OCI-LY7 (cell line): ENCODE measurements at regions not wholly inside any gene's neighbourhood (a gene's known extent, or its start where the extent isn't known, plus 50 kb on each side); places are given as distances from the start of the nearest gene placed in this dataset.

ENCODE experiments used
- BruUV-seq: library from RNA; stranded (reverse); fragments of 400-500 nt; replicated peaks from 2 replicates; lab custom pipeline; 2021; lab: Mats Ljungman, UMichigan
- CTCF ChIA-PET: fragments of 300-600 bp; sonication (Branson Sonifier 250); formaldehyde crosslinking; loops from one replicate; lab custom pipeline; 2022; ENCODE audit warnings: antibody characterized with exemption; ENCODE audit not compliant: unreplicated experiment; lab: Charles Lee
- POLR2A ChIA-PET: fragments of 300-600 bp; sonication (Branson Sonifier 250); formaldehyde crosslinking; loops from one replicate; lab custom pipeline; 2022; ENCODE audit warnings: antibody characterized with exemption; lab: Charles Lee
- DNase-seq: peaks from one replicate; pipeline ENCODE4 v3.0.0-alpha.2; 2015; ENCODE audit warnings: low spot score
- H2AFZ ChIP-seq: fragments of 200-600 bp; sonication (generic), shearing (Covaris generic); 2 replicates; pipeline ENCODE4 v1.6.1; 2014; ENCODE audit warnings: mild to moderate bottlenecking, antibody characterized with exemption, low read length, moderate library complexity
- H3K27ac ChIP-seq: fragments of 200-600 bp; sonication (generic); 2 replicates; pipeline ENCODE4 v1.5.1; 2014; ENCODE audit warnings: mixed run types, low read depth, mild to moderate bottlenecking, moderate library complexity, low read length, inconsistent platforms; ENCODE audit not compliant: poor library complexity, severe bottlenecking
- H3K36me3 ChIP-seq: fragments of 200-600 bp; sonication (generic); 2 replicates; pipeline ENCODE4 v1.6.1; 2014; ENCODE audit warnings: mild to moderate bottlenecking, antibody characterized with exemption, low read length, moderate library complexity, mixed read lengths; ENCODE audit not compliant: insufficient read depth
- H3K4me1 ChIP-seq: fragments of 200-600 bp; sonication (generic); 2 replicates; pipeline ENCODE4 v1.5.1; 2014; ENCODE audit warnings: mild to moderate bottlenecking, low read length; ENCODE audit not compliant: insufficient read depth, poor library complexity, severe bottlenecking
- H3K4me2 ChIP-seq: fragments of 200-600 bp; sonication (generic); 2 replicates; pipeline ENCODE4 v1.6.1; 2014; ENCODE audit warnings: mild to moderate bottlenecking, low read length
- H3K4me3 ChIP-seq: fragments of 200-600 bp; sonication (generic); 2 replicates; pipeline ENCODE4 v1.5.1; 2014; ENCODE audit warnings: mild to moderate bottlenecking, low read depth, low read length; ENCODE audit not compliant: poor library complexity, severe bottlenecking
- H3K79me2 ChIP-seq: fragments of 200-600 bp; sonication (generic); 2 replicates; pipeline ENCODE4 v1.6.1; 2016; ENCODE audit warnings: low read depth, mild to moderate bottlenecking, low read length, moderate library complexity, mixed read lengths; ENCODE audit not compliant: insufficient read depth
- H3K9me2 ChIP-seq: fragments of 200-600 bp; sonication (generic); 2 replicates; pipeline ENCODE4 v1.6.1; 2016; ENCODE audit warnings: mild to moderate bottlenecking, low read length, mixed read lengths; ENCODE audit not compliant: insufficient read depth
- H3K9me3 ChIP-seq: fragments of 200-600 bp; sonication (generic); 2 replicates; pipeline ENCODE4 v1.6.1; 2014; ENCODE audit warnings: mild to moderate bottlenecking, mixed run types, low read length, mixed read lengths
- H4K20me1 ChIP-seq: fragments of 200-600 bp; sonication (generic); 2 replicates; pipeline ENCODE4 v1.6.1; 2014; ENCODE audit warnings: mild to moderate bottlenecking, antibody characterized with exemption, low read length, moderate library complexity, mixed read lengths; ENCODE audit not compliant: insufficient read depth
- EZH2phosphoT487 ChIP-seq: fragments of 200-600 bp; sonication (generic); IDR thresholded peaks from 2 replicates; pipeline ENCODE4 v1.6.1; 2018; ENCODE audit warnings: low read depth, borderline replicate concordance, mild to moderate bottlenecking, mixed run types, antibody characterized with exemption, low read length, moderate library complexity, mixed read lengths
- intact Hi-C: fragments of 100-400 bp; cut with micrococcal nuclease; formaldehyde crosslinking; loops from one replicate; pipeline ENCODE4 v1.10.0; 2022; ENCODE audit not compliant: unreplicated experiment
- TF ChIP-seq, protein P1 (sequence below): fragments of 200-600 bp; sonication (generic); conservative IDR thresholded peaks from 2 replicates; pipeline ENCODE4 v1.5.1; 2014; ENCODE audit warnings: mild to moderate bottlenecking, antibody characterized with exemption, low read length, moderate library complexity, mixed read lengths

DNA sequence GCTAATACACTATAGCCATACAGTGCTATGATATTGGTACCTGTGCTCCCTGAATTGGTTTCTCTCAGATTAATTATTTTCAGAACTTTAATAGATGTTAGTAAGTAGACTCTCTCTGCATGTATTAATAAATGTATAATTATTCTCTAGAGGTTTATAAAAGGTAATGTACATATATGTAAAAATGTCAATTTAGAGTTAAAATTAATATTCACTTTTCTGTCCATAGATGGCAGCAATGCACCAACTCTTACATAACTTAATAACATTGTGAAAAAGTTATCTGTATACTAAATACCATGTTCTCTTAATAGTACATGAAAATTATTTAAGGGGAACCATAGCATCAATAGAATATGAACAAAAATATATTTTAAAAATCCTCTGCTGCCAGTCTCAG lies 515.0 kb upstream of the KLHL1 start:
- H3K36me3 ChIP-seq, result no peaks in the 10 kb centered on the region
- H3K9me3 ChIP-seq, result no peaks in the 10 kb centered on the region
- DNase-seq, result peak; percentile 9
- CTCF ChIA-PET, result no interaction called here
- H2AFZ ChIP-seq, result no peak overlapping the region
- H3K4me2 ChIP-seq, result no peak overlapping the region
- no peak overlapping the region for H3K4me3 ChIP-seq
- BruUV-seq, result no TSS peak
- H3K9me2 ChIP-seq, result no peaks in the 10 kb centered on the region
- POLR2A ChIA-PET, result interaction anchor here (0.6 kb wide), 1 partner anchor 346 kb away, joined by 3 read pairs; no protein-coding TSS in a partner anchor
- intact Hi-C loops, result no loop called here
- TF ChIP-seq, protein P1, sequence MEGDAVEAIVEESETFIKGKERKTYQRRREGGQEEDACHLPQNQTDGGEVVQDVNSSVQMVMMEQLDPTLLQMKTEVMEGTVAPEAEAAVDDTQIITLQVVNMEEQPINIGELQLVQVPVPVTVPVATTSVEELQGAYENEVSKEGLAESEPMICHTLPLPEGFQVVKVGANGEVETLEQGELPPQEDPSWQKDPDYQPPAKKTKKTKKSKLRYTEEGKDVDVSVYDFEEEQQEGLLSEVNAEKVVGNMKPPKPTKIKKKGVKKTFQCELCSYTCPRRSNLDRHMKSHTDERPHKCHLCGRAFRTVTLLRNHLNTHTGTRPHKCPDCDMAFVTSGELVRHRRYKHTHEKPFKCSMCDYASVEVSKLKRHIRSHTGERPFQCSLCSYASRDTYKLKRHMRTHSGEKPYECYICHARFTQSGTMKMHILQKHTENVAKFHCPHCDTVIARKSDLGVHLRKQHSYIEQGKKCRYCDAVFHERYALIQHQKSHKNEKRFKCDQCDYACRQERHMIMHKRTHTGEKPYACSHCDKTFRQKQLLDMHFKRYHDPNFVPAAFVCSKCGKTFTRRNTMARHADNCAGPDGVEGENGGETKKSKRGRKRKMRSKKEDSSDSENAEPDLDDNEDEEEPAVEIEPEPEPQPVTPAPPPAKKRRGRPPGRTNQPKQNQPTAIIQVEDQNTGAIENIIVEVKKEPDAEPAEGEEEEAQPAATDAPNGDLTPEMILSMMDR, result peak; percentile 83
- no peak for TF ChIP-seq EZH2phosphoT487
- H3K79me2 ChIP-seq, result no peaks in the 10 kb centered on the region
- H3K4me1 ChIP-seq, result no peaks in the 10 kb centered on the region
- H4K20me1 ChIP-seq, result no peaks in the 10 kb centered on the region
- H3K27ac ChIP-seq, result no peak overlapping the region

DNA sequence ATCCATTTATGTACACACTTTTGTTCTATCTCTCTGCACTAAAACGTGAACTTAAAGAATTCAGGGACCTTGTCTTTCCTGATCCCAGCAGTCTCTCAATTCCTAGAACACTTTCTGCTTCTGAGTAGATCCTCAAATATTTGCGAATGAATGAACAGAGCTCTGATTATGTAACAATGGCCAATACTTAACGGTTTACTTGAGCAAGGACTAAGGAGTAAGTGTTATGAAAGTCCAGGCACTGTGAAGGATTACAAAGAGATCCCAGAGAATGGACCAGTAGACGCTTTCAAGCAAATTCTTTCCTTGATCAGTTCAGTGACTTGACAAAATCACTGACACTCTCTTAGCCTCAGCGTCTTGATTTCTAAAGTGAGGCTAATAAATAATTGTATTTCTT lies 514.5 kb upstream of the KLHL1 start:
- ChIA-PET POLR2A (interaction anchor here (0.6 kb wide), 1 partner anchor 346 kb away, joined by 3 read pairs; no protein-coding TSS in a partner anchor), CTCF (no interaction called here)
- no peaks in the 10 kb centered on the region for H3K36me3 ChIP-seq
- intact Hi-C loops, result no loop called here
- DNase-seq, result no peak
- no peaks in the 10 kb centered on the region for H4K20me1 ChIP-seq
- H3K27ac ChIP-seq, result no peak overlapping the region
- H3K9me2 ChIP-seq, result no peaks in the 10 kb centered on the region
- H3K4me3 ChIP-seq, result no peak overlapping the region
- no peaks in the 10 kb centered on the region for H3K79me2 ChIP-seq
- no peak for TF ChIP-seq EZH2phosphoT487
- TF ChIP-seq, protein P1, result no peak
- H2AFZ ChIP-seq, result no peak overlapping the region
- no TSS peak for BruUV-seq
- no peaks in the 10 kb centered on the region for H3K9me3 ChIP-seq
- no peaks in the 10 kb centered on the region for H3K4me1 ChIP-seq
- H3K4me2 ChIP-seq, result no peak overlapping the region

DNA sequence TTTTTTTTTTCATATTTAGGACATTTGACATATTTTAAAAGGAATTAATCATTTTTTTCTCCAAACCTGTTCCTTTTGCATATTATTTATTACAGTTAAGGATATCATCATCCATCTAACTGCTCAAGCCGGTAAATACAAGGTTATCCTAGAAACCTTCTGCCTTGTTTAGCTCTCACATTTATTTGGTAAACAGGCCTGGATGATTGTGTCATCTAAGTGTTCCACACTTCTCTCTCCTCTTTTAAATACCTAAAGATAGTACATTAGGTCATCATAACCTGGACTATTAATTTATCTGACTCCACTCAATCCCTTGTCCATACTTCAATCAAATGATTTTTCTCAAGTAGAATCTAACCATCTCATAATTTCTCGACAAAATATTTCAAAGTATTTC lies 511.7 kb upstream of the KLHL1 start:
- intact Hi-C loops, result no loop called here
- no peaks in the 10 kb centered on the region for H3K9me3 ChIP-seq
- H3K27ac ChIP-seq, result no peak overlapping the region
- BruUV-seq, result no TSS peak
- CTCF ChIA-PET, result no interaction called here
- DNase-seq, result no peak
- no peaks in the 10 kb centered on the region for H3K9me2 ChIP-seq
- H3K4me1 ChIP-seq, result no peaks in the 10 kb centered on the region
- H3K36me3 ChIP-seq, result no peaks in the 10 kb centered on the region
- H4K20me1 ChIP-seq, result no peaks in the 10 kb centered on the region
- TF ChIP-seq EZH2phosphoT487, result no peak
- TF ChIP-seq, protein P1, result no peak
- H3K4me3 ChIP-seq, result no peak overlapping the region
- POLR2A ChIA-PET, result no interaction called here
- H3K4me2 ChIP-seq, result no peak overlapping the region
- no peaks in the 10 kb centered on the region for H3K79me2 ChIP-seq
- H2AFZ ChIP-seq, result no peak overlapping the region
